Stimulated activated CD4-positive, alpha-beta T cell treated with anti-CD3 and anti-CD28 coated beads, TNF-alpha, amount 100 ng/mL, for 48 hours (primary cell): ENCODE measurements at regions not wholly inside any gene's neighbourhood (a gene's known extent, or its start where the extent isn't known, plus 50 kb on each side); places are given as distances from the start of the nearest gene placed in this dataset.
"Not testable (repeated sequence)": the region's sequence is repeated elsewhere in the genome, so short reads cannot be mapped to it uniquely, and the experiment has no call there.

Experiments used
- DNase-seq, 3 donors: peaks; one replicate each; pipeline ENCODE4 v3.0.0-alpha.2; 2020; ENCODE audit warnings: low read depth in 3 of 3

DNA sequence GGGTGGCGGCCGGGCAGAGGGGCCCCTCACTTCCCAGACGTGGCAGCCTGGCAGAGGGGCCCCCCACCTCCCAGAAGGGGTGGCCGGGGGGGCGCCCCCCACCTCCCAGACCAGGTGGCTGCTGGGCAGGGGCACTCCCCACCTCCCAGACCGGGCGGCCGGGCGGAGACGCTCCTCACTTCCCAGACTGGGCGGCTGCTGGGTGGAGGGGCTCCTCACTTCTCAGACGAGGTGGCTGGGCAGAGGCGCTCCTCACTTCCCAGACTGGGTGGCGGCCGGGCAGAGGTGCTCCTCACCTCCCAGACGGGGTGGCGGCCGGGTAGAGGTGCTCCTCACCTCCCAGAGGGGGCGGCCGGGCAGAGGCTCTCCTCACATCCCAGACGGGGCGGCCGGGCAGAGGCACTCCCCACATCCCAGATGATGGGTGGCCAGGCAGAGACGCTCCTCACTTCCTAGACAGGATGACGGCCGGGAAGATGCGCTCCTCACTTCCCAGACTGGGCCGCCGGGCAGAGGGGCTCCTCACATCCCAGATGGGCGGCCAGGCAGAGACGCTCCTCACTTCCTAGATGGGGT is 303.2 kb upstream of the DIPK2B start:
- DNase-seq, result not testable (repeated sequence)

DNA sequence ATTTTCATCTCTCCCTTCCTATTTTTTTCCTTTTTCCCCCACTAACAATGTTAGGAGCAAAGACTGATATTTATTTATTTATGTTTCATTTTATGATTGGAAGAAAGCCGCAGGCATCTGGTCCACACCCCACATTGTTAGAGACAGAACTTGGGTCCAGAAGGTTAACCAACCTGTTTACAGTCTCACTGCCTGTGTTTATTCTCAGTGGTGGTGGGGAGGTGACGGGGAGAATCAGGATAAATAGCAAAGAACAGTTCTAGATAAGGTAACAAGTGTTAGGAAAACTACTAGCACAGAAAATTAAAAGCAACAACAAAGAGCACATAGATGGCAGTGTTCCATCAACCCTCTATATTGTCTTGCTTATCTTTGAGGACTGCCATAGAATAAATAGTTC is 301.7 kb upstream of the DIPK2B start:
- DNase-seq, result no peak

DNA sequence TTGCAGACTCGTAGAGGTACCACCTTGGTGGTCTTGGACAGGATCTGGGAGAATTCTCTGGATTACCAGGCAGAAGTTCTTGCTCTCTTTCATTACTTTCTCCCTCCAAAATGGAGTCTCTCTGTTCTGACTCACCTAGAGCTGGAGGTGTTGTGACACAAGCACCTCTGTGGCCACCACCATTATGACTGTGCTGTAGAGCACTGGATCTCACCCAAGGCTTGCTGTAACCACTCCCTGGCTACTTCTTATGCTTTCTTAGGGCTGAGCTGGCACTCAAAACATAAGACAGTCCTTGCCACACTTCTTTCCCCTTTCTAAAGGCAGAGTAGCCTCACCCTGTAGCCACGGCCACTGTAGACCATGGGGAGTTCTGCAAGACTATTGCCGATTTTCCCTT is 296.6 kb upstream of the DIPK2B start:
- DNase-seq, result no peak

DNA sequence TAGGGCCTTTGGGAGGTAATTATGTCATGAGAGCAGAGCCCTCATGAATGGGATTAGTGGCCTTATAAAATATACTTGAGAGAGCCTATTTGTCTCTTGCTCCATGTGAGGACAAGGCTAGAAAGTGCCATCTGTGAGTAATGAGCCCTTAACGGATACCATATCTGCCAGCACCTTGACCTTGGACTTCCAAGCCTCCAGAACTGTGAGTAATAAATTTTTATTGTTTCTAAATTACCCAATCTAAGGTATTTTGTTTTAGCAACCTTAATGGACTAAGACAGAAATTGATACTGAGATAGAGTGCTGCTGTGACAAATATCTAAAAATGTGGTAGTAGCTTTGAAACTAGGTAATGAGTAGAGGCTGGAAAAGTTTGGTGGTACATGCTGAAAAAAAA is 285.0 kb upstream of the DIPK2B start:
- DNase-seq, result no peak

DNA sequence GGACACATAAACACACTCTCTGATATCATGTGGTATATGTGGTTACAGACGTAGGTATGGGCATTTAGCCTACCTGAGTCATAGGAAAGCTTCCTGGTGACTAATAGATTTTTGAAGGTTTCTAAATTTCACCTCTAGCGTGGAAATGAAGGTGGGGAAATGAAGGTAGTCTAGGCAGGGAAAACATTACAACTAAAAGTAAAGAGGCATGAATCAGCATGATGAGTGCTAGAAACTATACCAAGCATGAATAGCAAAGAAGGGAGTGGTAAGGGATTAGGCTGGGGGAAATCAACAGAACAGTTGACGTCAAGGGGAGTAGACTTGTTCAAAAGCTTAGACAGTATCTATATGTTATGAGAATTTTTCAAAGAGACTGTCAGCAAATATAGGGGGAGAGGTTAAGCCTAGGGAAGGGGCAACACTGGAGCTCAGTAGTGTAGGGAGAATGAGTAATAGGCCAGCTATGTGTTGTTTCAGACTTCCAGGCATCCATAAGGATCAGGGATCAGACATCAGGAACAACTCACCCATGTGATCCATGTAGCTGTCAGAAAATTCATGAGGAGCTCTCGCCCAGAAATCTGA is 279.3 kb upstream of the DIPK2B start:
- no peak for DNase-seq

DNA sequence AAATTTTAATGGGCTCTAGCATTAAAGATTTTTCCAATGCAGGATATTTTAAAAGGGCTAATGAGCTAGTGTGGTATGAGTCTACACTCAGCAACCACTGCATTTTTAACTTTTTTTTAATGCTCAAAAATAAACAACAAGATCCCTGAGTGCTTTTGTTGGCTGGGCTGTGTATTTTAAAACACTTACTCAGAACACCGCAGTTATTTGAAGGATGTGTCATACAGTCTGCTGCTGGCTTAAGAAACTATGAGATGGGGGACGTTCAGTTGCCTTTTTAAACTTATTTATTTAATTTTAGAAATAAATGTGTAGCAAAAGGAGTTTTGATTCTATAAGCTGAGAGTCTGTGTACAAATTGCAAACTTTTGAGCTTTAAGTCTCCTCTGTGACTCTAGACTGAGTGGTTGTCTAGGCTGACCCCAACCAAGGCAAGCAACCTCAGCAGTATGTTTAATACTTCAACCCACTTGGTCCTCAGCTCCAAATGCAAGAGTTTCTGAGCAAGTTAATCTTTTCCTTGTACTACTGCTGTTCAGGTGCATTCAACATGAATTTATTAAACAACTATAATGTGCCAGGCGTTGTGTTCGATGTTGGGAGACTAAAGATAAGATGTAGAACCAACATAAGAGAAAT is 278.6 kb upstream of the DIPK2B start:
- DNase-seq, result no peak

DNA sequence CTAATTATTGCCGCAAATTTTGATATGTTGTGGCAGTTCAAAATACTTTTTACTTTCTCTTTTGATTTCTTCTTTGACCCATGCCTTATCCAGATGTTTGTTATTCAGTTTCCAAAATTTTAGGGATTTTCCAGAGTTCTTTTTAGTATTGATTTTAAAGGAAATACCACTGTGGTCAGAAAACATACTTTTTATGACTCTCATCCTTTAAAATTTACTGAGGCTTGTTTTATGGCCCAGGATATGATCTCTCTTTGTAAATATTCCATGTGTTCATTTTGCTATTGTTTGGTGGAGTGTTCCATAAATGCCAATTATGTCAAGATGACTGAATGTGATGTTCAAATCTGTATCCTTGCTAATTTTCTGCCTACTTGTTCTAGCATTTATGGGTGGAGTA is 272.3 kb upstream of the DIPK2B start:
- DNase-seq, result no peak

DNA sequence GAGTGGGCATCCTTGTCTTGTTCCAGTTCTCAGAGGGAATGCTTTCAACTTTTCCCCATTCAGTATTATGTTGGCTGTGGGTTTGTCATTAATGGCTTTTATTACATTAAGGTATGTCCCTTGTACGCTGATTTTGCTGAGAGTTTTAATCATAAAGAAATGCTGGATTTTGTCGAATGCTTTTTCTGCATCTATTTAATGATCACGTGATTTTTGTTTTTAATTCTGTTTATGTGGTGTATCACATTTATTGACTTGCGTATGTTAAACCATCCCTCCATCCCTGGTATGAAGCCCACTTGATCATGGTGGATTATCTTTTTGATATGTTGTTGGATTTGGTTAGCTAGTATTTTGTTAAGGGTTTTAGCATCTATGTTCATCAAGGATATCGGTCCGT is 266.9 kb upstream of the DIPK2B start:
- DNase-seq, result not testable (repeated sequence)

DNA sequence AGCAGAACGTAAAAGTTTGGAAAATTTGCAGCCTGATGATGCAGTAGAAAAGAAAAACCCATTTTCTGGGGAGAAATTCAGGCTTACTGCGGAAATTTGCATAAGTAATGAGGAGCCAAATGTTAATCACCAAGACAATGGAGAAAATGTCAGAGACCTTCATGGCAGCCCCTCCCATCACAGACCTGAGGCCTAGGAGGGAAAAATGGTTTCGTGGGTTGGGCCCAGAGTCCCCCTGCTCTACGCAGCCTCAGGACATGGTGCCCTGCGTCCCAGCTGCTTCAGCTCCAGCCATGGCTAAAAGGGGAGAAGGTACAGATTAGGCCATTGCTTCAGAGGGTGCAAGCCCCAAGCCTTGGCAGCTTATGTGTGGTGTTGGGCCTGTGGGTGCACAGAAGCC is 255.1 kb upstream of the DIPK2B start:
- not testable (repeated sequence) for DNase-seq

DNA sequence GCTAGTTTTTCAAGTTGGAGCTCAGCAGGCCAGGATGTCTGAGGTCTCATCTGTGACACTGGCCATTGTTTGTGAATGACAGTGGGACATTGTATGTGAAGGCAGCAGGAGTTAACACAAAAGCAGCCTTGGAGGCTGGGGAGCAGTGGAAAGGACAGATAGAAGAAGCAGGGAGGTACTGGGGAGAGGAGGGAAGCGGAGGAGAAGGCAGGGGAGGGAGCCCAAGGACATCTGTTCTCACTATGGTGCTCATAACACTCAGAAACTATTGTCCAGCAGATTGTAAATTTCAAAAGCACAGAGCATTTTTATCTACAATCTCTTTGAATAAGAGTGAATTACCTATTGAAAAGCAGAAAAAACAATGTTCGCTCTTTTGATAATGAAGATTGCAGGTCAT is 253.6 kb upstream of the DIPK2B start:
- no peak for DNase-seq

DNA sequence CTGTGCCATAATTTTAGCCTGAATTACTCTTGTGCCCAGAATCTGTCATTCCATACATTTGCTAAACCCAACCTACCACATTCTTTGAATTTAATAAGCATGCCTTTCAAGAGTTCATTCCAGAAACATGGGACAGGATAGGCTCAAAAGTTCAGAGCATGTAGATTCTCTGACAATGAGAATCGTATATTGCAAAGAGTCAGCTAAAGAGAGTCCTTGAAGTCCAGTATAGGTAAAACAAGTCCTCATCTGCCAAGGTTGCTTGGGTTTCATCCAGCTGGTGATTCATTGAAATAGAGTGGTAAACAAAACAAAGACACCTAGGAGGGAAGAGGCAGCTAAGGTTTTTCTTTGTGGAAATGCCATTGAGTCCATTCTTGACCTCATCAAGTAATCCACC is 249.3 kb upstream of the DIPK2B start:
- DNase-seq, result no peak

DNA sequence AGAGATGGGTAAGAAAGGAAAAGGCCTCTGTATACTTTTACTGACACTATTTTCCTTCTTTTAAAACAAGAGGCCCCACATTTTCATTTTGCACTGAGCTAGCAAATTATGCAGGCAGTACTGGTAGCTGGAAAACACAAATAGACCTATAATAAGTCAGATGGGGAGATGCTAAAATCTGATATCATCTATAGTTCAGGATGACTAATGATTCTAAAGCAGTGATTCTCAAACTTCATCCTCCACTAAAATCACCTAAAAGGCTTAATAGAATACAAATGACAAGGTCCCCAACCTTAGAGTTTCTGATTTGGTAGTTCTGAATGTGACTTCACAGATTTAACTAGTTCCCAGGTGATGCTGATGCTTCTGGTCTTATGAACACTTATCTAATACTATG is 247.3 kb upstream of the DIPK2B start:
- DNase-seq, result no peak

DNA sequence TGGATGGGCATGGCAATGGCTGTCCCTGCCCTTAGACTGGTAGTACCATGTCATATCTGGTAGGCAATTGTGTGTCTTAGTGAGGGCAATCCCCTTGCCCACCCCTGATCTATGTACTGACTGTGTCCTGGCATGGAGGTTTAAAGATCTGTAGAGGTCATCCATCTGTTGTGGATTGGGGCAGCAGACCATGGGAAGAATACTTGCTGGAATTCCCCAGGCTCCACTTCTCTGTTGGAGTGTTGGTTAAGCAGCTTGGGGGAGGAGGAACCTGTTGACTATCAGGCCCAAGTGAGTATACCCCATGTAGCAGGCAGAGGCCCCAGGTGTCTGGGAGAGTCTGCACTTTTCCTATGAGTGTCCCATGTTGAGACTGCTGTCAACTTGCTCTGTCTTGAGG is 246.7 kb upstream of the DIPK2B start:
- DNase-seq, result no peak

DNA sequence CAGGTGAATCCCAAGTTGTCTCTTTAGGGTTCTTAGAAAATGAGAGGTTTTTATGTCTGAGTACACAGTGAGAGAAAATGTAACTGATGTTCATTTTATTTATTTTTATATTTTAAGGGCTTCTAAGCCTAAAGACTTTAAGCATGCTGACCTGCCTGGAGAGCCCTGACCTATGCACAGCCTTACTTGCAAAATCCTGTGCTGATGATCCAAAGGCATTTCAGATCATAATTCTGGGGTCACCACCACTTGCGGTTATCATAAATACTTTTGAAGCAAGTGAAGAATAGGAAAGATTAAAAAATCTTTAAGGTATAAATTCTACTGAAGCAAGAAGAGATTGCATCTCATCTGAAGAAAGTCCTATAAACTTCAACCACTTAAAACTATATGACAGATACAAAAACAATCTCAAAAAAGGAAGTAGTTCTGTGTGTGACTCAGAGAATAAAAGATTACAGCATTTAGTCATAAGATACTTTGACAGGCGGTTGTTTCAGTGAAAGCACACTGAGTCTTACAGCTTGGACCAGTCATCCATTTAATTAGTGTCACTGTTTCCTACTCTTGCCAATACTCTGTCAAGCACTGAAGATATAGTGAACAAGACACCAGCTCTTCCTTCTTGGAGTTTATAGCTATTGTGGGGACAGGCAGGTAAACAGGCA is 245.2 kb upstream of the DIPK2B start:
- DNase-seq, result no peak

DNA sequence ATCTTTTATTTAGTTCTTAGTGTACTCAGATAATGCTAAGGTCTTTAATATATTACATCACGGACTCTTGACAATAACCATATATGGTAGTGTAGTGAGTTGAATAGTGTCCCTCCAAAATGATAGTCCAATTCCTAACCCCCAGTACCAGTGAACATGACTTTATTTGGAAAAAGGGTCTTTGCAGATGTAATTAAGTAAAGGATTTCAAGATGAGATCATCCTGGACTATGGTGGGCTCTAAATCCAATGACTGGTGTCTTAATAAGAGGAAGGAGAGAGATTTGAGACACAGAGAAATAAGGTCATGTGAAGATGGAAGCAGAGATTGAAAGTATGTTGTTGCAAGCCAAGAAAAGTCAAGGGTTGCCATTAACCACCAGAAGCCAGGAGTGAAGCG is 236.5 kb upstream of the DIPK2B start:
- DNase-seq, result no peak

DNA sequence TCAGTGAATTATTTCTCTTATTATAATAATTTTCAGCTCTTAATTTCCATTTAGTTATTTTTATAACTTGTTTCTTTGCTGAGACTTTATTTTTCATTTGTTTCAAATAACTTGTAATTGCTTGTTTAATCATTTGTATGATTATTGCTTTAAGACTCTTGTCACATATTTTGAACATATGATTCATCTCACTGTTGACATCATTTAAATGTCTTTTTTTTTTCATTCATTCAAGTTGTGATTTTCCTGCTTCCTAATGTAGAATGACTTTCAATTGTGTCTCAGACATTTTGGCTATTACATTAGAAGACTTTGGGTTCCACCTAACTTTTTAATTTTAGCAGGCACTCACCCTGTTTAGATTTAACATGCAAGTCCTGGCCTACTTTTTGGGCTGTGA is 234.8 kb upstream of the DIPK2B start:
- DNase-seq, result no peak

DNA sequence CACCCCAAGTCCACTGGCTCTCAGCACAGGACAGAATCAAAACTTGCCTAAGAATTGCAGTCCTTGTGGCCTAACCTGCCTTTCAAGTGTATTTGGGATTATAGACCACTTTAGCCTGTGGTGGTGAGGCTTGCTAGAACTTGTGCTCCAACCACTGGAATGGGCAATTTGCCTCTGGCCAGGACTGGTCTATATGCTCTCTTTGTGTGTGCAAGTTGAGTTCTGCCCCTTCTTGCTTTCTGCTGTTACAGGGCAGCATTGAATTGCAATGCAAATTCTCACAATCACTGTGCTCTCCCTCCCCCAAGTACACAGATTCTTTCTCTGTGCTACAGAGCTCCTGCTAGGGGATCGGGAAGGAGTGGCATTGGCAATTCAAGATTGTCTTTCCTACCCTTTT is 233.6 kb upstream of the DIPK2B start:
- DNase-seq, result no peak

DNA sequence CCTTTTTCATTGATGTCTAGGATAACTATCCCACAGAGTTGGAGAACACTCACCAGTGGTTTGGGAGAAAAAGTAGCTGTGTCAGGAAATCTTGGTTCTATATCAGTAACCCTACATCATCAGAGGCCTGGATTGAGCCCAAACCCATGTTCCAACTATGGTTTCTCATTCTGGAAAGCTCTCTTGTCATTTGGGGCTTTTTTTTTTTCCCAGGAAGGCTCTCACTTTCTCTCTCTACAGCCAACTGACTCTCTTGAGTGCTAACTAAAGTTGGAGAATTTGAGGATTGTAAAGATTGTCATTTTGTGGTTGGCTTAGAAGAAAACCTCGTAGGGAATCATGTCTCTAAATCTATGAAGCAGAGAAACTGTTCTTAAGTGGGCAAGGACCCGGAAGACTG is 228.2 kb upstream of the DIPK2B start:
- DNase-seq, result no peak

DNA sequence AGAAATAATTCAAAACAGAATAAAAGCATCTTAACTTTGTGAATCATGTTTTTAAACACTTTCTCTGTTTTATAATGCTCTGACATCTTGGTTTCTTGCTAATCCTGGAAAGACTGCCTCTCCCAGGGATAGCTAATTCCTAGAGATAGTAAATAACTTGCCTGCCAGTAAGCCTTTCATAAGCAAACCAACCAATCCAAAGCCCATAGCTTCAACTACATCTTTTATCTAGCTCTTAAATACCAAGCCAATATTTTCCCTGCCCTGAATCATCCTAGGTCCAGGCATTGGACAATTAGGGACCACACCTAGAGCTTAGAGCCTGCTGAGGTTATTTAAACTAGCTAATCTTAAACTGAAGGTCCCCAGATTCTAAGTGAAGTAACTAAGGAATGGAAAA is 223.7 kb upstream of the DIPK2B start:
- no peak for DNase-seq

DNA sequence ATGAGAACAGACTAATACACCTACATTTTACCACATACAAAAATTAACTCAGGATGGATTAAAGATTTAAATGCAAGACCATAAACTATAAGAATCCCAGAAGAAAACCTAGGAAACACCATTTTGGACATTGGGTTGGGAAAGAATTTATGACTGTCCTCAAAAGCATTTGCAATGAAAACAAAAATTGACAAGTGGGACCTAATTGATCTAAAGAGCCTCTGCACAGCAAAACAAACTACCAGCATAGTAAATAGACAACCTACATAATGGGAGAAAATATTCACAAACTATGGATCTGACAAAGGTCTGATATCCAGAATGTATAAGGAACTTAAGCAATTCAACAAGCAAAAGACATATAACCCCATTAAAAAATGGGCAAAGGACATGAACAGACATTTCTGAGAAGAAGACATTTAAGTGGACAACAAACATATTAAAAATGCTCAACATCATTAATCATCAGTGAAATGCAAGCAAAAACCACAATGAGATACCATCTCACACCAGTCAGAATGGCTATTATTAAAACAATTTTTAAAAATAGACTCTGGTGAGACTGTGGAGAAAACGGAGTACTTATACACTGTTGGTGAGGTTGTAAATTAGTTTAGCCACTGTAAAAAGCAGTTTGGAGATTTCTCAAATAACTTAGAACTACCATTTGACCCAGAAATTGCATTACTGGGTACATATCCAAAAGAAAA is 221.7 kb upstream of the DIPK2B start:
- DNase-seq, result no peak

DNA sequence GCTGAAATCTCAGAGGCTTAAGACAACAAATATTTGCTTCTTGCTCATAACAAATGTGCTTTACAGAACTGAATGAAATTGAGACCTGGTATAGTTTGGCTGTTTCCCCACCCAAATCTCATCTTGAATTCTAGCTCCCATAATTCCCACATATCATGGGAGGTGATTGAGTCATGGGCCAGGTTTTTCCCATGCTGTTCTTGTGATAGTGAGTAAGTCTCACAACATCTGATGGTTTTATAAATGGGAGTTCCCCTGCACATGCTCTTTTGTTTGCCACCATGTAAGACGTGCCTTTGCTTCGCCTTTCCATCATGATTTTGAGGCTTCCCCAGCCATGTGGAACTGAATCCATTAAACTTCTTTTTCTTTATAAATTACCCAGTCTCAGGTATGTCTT is 221.1 kb upstream of the DIPK2B start:
- DNase-seq, result no peak

DNA sequence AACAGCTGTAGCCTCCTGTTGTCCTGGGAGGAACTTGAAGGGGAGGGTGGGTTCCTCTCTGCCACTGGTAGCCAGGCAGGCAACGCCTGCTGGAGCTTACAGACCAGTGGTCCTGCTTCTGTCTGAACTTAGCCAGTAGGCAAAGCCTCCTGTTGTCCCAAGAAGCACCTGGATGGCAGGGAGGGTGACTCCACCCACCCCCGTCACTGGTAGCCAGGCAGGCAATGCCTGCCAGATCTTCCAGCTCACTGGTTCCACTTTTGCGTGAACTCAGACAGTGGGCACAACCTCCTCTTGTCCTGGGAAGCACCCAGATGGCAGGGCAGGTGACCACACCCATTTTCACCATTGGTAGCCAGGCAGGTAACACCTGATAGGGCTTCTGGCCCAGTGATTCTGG is 203.5 kb upstream of the DIPK2B start:
- no peak for DNase-seq

DNA sequence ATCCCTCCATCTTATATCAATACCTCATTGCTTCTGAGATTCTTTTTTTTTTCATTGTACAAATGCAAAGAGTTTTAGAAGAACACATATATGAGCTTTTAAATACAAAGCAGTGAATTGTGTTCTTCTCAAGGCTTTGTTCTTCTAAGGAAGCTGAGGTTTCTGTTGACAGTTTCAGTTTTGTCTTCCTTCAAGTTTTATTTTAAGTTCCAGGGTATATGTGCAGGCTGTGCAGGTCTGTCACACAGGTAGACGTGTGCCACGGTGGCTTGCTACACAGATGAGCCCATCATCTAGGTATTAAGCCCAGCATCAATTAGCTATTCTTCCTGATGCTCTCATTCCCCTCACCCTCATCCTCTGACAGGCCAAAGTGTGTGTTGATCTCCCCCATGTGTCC is 201.2 kb upstream of the DIPK2B start:
- no peak for DNase-seq
